HG02588 (cell line): ENCODE measurements at regions not wholly inside any gene's neighbourhood (a gene's known extent, or its start where the extent isn't known, plus 50 kb on each side); places are given as distances from the start of the nearest gene placed in this dataset.
"Not testable (repeated sequence)": the region's sequence is repeated elsewhere in the genome, so short reads cannot be mapped to it uniquely, and the experiment has no call there.

Source experiments
- ATAC-seq: cut with Tn5 transposase; IDR thresholded peaks from one replicate; pipeline ENCODE4 v1.9.1; 2021; ENCODE audit warnings: mild to moderate bottlenecking, moderate library complexity; ENCODE audit not compliant: unreplicated experiment

DNA sequence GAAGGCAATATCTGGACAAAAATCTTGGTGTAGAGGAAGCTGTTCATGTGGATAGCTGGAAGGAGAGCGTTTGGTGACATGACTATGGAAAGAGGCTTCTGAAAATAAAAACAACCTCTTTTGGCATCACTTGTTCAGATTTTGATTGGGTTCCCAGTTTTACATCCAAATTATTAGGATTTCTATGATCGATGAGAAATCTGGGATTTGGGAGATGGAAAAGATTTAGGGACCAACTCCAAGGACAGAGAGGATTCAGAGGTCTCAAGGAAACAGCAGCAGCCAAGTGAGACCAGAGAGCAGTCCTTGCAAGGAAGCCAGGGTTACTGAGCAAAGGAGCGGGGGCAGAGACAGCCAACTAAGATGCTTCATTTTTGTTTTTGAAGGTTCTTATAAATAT lies 441.7 kb downstream of the TRIB2 start:
- no peak for ATAC-seq

DNA sequence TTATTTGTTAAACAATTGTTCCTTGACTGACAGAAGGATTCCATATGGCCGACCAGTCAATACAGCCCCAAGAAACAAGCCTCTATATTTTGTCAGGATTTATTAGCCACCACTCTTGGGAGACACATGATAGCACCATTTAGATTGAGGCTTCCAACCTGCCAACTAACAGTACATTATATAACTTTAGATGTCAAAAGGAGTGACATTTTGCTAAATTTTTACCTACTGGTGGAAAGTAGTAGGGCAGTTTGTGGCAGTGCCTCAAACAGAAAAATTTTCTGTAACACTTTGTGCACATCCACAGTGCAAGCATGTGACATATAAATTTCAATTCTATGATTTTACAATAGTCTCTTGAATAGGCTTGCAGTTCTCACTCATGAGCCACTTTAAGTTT lies 464.0 kb downstream of the TRIB2 start:
- no peak for ATAC-seq

DNA sequence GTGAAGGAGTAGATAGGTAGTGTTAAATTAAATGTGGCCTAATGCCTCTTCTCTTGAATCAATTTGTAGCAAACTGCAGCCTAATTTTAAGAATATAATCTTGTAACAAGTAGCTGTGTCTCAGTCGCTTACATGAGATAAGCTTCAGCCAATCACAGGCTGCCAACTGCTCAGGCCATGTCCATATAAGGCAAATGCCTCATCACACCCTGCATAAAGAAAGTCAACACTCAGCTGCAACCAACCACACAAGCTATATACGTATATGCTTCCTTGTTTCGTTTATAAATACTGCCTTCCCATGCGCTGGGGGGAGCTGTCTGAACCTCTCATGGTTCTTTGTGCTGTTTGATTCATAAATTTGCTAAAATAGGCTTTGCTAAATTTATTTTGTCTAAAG lies 476.3 kb downstream of the TRIB2 start:
- ATAC-seq = peak; percentile 68

DNA sequence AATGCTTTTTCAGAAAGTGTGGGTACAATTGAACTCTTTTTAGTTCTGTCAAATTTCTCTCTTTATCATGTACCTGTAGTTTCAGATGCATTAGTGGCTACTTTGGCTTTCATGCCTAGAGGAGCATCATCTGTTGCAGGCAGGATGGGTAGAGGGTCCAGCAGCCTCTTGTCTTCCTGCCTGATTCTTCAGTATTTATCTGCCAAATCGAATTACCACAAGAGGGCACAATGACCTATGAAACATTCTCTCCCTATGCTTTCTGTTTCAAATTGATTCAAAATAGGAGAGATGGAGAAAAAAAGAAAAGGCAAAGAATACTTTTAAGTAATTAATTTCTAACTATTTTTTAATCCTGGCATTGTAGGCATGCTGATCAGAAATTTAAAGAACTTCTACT lies 477.2 kb downstream of the TRIB2 start:
- no peak for ATAC-seq

DNA sequence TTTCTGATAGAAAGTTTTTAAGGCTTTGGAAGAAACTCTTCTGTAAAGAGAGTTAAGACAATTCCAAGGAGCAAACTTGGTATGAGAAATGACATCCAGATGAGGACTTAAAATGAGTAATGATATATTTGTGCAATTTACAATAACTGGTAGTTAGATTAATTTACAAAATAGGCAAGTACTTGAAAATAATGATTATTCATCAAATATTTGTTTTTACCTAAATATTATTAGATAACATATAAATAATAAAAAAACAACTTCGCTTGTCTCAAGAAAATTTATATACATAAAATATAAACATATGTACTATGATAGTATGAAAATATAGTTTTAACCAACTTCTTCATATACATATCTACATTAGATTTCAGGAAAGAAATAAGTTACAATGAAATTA lies 478.5 kb downstream of the TRIB2 start:
- no peak for ATAC-seq

DNA sequence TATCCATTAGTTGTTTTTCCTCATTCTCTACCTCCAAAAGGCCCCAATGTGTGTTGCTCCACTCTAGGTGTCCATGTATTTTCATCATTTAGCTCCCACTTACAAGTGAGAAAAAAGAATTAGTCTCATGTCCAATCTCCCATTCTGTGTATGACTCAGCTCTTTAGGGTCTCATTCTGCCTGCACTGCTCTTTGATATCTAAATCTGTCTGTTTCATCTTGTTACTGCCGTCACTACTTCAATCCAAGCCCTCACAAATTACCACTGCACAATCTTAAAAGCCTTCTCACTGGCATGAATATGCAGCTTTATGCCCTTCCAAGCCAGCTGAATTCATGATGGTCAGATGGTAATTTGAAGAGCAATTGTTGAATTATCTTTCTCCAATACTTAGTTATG lies 480.5 kb downstream of the TRIB2 start:
- no peak for ATAC-seq

DNA sequence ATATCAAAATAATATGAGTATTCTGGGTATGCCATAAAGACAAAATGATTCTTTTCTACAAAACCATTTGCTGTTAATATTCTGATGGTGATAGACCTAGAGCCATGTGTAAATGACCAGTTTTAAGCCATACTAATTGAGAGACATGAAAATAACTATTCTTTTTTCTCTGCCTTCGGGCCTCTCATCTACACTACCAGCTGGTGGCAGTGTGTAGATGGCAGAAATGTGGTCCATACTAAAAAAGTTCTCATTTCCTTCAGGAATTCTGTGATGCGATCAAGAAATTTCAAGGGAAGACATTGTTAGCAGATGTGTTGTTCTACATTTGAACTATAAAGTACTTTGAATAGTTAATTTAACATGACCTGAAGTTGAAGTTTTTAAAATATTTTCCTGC lies 485.2 kb downstream of the TRIB2 start:
- ATAC-seq = no peak

DNA sequence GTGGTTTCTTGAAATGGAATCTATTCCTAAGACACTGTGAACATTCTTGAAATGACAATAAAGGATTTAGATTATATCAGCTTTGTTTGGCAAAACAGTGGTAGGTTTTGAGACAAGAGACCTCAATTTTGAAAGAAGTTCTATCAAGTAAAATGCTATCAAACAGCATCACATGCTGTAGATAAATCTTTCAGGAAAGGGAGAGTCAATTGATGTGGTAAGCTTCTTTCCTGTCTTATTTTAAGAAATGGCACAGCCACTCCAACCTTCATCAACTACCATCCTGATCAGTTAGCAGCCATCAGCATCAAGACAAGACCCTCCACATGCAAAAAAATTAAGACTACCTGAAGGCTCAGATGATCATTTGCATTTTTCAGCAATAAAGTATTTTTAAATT lies 495.4 kb downstream of the TRIB2 start:
- no peak for ATAC-seq

DNA sequence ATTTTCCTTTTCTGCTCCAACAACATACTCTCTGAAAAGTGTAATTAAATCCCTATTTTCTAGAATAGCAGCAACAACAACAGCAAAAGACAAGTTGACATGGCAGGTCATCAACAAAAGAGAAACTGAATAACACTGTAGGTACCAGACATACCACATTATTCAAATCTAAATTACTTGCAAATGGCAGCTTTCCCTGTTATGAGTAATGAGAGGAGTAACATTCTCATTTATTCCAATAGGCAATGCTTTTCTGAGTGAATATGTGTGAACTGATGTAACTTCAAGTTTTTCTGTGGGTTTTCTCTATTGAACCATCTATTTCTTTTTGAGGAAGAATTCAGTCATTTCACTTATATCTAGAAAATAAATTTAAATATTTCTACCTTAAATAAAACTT lies 501.5 kb downstream of the TRIB2 start:
- ATAC-seq = no peak

DNA sequence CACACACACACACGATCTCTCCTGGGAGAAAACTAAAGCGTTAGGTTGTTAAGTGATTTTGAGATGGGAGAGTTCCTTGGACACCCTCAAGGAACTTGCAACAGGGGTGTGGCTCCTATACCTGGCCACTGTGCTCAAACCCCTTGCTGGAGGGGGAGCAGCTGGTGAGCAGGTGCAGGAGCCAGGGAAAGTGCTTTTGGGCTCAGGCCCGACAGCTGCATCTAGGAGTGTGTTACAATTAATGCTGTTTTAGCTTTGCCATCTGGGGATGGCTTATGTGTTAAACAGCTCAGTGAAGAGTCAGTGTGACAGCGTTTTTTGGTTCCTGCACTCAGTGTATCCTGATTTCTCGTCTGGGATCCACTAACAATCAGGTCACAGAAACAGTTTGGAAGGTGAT lies 510.8 kb downstream of the TRIB2 start:
- no peak for ATAC-seq

DNA sequence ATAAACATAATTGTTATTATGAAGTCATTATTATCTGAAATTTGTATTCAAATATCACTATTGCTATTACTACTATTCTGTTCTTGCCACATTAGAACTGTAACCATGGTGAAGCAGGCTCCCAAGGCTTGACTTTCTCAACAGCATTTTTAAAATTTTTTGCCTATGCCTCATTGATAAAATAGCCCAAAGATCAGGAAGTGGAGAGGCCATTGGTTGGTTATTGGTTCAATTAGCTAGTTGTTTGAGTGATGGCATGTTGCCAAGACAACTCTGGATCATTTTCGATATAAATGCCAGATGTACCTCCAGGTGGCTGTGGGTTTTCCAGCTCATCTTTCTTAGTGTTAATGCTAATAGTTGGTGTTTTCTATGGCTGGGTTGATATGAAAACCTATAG lies 513.5 kb downstream of the TRIB2 start:
- ATAC-seq = no peak

DNA sequence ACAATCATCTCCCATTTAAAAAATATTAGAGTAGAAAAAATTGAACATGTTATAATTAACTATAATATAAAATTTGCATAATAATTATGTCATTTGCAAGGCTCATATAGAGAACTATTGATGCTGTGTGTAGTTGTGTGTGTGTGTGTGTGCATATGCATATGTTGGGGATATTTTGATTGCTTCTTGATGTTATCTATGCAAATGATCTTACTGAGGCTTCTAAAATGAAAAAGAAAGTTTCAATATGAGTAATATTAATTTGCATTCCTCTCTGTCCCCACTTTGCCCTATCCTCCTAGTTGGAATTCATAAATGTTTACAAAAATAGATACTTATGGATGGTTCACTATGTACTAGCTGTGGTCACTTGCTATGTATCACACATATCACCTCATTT lies 523.3 kb downstream of the TRIB2 start:
- no peak for ATAC-seq

DNA sequence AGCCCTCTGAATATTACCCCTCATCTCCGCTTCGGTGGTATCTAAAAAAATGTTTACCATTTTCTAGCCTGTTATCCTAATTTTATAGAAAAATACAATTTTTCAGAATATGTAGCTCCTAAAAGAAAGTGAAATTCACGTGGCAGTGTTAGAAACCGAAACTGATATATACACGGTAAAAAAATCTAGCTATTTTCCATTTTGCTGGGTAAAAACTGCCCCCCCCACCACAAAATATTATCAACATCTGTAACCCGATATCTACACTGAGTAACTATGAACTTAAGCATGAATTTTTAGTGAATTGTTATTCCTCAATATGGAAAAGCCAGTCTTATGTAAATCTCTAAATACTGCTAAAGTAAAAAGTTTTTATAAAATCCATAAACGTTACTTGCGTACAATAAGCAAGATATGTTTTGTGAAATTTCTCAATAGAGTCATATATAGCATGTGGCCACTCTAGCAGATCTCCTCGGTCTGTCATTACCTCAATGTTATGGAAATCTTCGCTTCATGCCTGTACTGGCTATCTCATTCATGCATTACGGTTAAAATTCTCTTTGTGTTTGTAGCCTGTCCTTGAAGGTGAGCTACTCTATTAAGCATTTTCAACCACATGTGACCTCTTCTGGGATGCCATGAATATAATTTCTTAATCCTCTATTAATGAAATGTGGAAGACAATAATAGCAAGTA lies 524.2 kb downstream of the TRIB2 start:
- no peak for ATAC-seq

DNA sequence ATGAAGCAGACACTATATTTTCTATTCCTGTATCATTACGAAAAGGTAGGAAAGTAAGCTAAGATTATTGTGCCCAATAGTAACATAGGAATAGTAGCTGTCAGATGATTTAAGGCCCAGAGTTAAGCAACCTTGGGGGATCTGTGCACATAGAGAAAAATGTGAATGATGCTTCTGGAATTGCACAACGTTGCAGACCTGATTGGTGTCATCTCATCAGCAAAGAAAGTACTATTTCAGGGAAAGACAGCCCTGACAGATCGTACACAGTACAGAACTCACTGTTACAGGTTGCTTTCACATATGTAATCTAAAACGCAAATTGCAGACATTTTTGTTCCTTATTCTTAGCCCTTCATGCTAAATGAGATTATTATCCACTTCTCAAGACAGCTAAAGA lies 535.9 kb downstream of the TRIB2 start:
- ATAC-seq = no peak

DNA sequence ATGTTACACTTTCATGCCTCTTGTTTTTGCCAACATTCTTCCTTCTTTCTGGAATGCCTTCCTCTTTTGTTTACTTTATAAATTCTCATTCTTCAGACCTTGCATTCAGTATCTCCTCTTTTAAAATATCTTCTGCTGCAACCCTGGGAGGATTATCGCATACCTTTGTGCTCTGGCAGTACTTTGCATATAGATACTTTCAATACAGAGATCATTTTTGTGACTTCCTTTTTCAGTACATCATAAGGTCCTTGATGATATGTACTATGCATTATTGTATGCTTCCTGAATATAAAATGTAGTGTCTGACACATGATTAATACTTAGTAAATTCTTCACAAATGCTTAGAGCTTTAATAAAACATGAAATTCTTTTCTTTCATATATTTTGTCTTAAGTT lies 538.7 kb downstream of the TRIB2 start:
- no peak for ATAC-seq

DNA sequence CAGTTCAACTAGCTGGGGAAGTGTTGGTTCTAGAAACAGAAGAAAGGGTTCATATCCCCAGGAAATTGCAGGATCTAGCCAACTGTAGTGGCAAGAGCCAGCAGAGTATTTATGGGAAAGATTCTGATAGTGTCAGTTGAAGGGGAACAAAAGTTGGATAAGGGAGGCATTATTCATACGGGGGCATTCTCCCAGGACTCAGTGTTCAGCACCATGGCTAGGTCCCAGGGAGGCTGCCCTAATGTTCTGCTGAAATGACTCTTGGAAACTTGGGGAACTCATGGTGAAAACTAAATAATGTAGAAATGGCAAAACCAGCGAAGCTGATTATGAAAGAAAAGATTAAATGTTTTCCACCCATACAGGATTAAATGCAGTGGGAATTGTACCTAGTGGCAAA lies 543.7 kb downstream of the TRIB2 start:
- no peak for ATAC-seq

DNA sequence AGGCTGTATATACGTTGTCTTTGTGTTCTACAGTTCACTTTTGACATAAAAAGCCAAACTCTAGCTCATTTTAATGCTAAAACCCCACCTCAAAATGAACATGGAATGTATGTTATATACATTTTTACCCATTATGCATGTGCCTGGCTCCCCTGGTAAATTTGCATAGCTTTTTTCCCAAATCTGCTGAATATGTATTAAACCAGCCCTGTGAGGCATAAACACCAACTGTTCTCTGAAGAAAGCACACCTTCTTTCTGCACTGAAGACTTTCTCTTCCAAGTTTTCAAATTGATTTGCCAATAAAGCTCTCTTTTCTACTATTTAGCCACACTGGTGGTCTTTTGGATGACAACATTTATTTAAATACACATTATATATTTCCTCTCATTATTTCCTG lies 549.4 kb downstream of the TRIB2 start:
- ATAC-seq = no peak

DNA sequence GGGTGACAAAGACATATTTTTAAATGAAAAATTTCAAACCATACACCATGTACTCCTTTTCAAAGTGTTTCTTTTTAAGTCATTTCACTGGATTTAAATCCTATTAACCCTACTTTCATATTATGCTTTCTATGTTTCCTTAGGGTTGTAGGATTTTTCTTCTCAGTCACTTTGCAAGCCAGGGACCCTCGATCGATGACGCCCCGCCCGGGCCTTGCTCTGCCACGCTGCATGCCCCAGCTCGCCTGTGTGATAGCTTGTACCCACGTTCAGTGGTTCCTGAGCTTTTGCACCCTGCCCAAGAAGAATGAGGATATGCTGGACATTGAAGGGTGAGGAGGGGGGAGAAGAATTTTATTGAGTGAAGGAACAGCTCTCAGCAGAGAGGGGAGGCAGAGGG lies 568.0 kb downstream of the TRIB2 start:
- ATAC-seq = no peak

DNA sequence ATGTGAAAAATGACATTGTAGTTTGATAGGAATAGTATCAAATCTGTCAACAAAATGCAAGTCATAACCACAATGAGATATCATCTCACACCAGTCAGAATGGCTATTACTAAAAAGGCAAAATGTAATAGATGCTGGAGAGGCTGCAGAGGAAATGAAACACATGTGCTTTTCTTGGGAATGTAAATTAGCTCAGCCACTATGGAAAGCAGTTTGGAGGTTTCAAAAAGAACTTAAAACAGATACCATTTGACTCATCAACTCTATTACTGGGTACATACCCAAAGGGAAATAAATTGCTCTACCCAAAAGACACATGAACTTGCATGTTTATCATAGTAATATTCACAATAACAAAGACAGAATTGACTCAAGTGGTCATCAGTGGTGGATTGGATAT lies 572.6 kb downstream of the TRIB2 start:
- no peak for ATAC-seq

DNA sequence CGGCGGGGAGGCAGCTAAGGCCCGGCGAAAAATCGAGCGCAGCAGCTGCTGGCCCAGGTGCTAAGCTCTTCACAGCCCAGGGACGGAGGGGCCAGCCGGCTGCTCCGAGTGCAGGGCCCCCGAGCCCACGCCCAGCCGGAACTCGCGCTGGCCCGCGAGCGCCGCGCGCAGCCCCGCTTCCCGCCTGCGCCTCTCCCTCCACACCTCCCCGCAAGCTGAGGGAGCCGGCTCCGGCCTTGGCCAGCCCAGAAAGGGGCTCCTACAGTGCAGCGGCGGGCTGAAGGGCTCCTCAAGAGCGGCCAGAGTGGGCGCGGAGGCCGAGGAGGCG lies 591.7 kb downstream of the TRIB2 start:
- not testable (repeated sequence) for ATAC-seq

DNA sequence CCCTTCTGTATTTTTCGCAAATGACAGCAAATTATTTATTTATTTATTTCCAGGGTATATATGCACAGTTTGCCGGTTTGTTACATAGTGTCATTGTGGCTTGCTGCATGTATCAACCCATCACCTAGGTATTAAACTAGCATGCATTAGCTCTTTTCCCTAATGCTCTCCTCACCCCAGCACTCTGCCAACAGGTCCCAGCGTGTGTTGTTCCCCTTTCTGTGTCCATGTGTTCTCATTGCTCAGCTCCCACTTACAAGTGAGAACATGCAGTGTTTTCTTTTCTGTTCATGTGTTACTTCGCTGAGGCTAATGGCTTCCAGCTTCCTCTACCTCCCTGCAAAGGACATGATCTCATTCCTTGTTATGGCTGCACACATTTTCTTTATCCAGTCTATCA lies 592.3 kb downstream of the TRIB2 start:
- no peak for ATAC-seq

DNA sequence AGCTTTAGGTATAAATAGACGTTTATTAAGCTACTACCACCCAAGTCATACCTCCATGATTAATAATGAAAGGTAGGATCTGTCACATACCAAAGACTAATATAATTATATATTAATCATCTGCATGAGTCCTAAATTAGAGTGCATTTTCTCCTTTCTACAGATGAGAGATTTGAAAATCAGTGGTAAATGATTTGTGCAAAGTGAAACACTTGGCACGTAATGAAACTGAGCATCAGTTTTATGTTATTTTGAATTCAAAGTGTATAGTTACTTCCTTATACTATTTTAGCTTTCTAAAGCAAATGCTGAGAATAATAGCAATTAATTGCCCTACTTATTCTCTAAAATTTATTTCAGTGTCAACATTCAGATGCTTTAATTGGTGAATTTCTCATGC lies 615.3 kb downstream of the TRIB2 start:
- ATAC-seq = no peak

DNA sequence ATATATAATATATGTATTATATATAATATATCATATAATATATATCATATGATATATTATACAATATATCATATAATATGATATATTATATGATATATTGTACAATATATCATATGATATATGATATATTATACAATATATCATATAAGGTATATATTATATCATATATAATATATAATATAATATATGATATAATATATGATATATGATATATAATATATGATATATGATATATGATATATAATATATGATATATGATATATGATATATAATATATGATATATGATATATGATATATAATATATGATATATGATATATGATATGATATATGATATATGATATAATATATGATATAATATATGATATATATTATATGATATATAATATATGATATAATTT lies 617.3 kb downstream of the TRIB2 start:
- ATAC-seq = not testable (repeated sequence)

DNA sequence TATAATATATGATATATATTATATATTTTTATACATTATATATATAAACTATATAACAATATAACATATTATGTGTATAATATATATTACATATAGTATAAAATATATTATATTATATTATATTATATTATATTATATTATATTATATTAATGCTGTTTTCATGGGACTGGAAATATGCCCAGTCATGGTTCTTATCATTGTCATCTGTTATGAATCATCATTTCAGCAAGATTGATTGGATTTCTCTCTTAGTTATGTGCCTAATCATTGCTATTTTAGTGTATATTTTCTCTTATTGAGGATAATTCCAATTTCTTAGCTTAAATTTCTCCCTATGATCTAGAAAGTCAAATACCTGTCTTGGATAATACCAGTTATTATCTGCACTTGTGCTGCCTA lies 617.8 kb downstream of the TRIB2 start:
- no peak for ATAC-seq
